Neuronal stem cell (in vitro differentiated cells): ENCODE measurements at regions not wholly inside any gene's neighbourhood (a gene's known extent, or its start where the extent isn't known, plus 50 kb on each side); places are given as distances from the start of the nearest gene placed in this dataset.

Experiments
- DNase-seq: peaks from one replicate; pipeline ENCODE4 v3.0.0-alpha.2; 2013; ENCODE audit warnings: low spot score
- H2AFZ ChIP-seq: one replicate; pipeline ENCODE4 v1.6.1; 2013; ENCODE audit warnings: mild to moderate bottlenecking, low read length, inconsistent platforms
- H2AK5ac ChIP-seq: 2 replicates; pipeline ENCODE4 v1.6.1; 2013; ENCODE audit warnings: low read depth, mild to moderate bottlenecking, inconsistent platforms, low read length, moderate library complexity, mixed read lengths
- H2BK120ac ChIP-seq: 2 replicates; pipeline ENCODE4 v1.6.1; 2013; ENCODE audit warnings: low read depth, mild to moderate bottlenecking, inconsistent platforms, low read length, moderate library complexity, mixed read lengths
- H2BK12ac ChIP-seq: one replicate; pipeline ENCODE4 v1.6.1; 2013; ENCODE audit warnings: low read length, inconsistent platforms
- H2BK15ac ChIP-seq: 2 replicates; pipeline ENCODE4 v1.6.1; 2013; ENCODE audit warnings: mild to moderate bottlenecking, low read length, inconsistent platforms, mixed read lengths
- H2BK5ac ChIP-seq: one replicate; pipeline ENCODE4 v1.6.1; 2013; ENCODE audit warnings: inconsistent platforms, mild to moderate bottlenecking, low read length, moderate library complexity
- H3K14ac ChIP-seq: one replicate; pipeline ENCODE4 v1.6.1; 2013; ENCODE audit warnings: low read length, inconsistent platforms
- H3K18ac ChIP-seq: 2 replicates; pipeline ENCODE4 v1.6.1; 2013; ENCODE audit warnings: low read length, inconsistent platforms
- H3K23ac ChIP-seq: 2 replicates; pipeline ENCODE4 v1.6.1; 2013; ENCODE audit warnings: low read depth, mild to moderate bottlenecking, mixed read lengths, low read length, inconsistent platforms; ENCODE audit not compliant: poor library complexity
- H3K27ac ChIP-seq: replicated peaks from 3 replicates; pipeline ENCODE4 v1.5.1; 2013; ENCODE audit warnings: low read length, inconsistent platforms
- H3K27me3 ChIP-seq, 3 experiments: 2 replicates each; pipeline ENCODE4 v1.6.1; 2013; ENCODE audit warnings: low read length in 3 of 3, mild to moderate bottlenecking in 2 of 3, inconsistent platforms in 1 of 3, low read depth in 1 of 3, mixed read lengths in 1 of 3, moderate library complexity in 1 of 3; ENCODE audit not compliant: control insufficient read depth in 3 of 3, insufficient read depth in 3 of 3
- H3K36me3 ChIP-seq, 2 donors: replicated peaks in 1 of 2; 2 replicates each; pipeline ENCODE4 v1.6.1; 2013; ENCODE audit warnings: low read length in 2 of 2; ENCODE audit not compliant: control insufficient read depth in 2 of 2, insufficient read depth in 2 of 2
- H3K4ac ChIP-seq: 2 replicates; pipeline ENCODE4 v1.6.1; 2013; ENCODE audit warnings: inconsistent platforms, mild to moderate bottlenecking, low read length, moderate library complexity
- H3K4me1 ChIP-seq, 2 donors: 1 replicate in 1 of 2; 2 replicates in 1 of 2; pipeline ENCODE4 v1.6.1; 2013; ENCODE audit warnings: low read length in 2 of 2, low read depth in 1 of 2; ENCODE audit not compliant: control insufficient read depth in 2 of 2, insufficient read depth in 1 of 2
- H3K4me2 ChIP-seq: one replicate; pipeline ENCODE4 v1.6.1; 2013; ENCODE audit warnings: mild to moderate bottlenecking, low read length, inconsistent platforms; ENCODE audit not compliant: insufficient read depth, poor library complexity, severe bottlenecking
- H3K4me3 ChIP-seq, 2 donors: 2 replicates each; pipeline ENCODE4 v1.5.1; 2013; ENCODE audit warnings: low read length in 2 of 2, mild to moderate bottlenecking in 2 of 2, inconsistent platforms in 1 of 2, moderate library complexity in 1 of 2
- H3K79me1 ChIP-seq: one replicate; pipeline ENCODE4 v1.6.1; 2013; ENCODE audit warnings: low read depth, mild to moderate bottlenecking, inconsistent platforms, low read length, moderate library complexity
- H3K9ac ChIP-seq: one replicate; pipeline ENCODE4 v1.6.1; 2013; ENCODE audit warnings: mild to moderate bottlenecking, low read depth, low read length, inconsistent platforms; ENCODE audit not compliant: poor library complexity
- H3K9me3 ChIP-seq, 2 donors: replicated peaks in 1 of 2; 2 replicates each; pipeline versions ENCODE3 to v1.6.1; 2013; ENCODE audit warnings: low read length in 2 of 2, mild to moderate bottlenecking in 2 of 2, inconsistent platforms in 1 of 2, low read depth in 1 of 2, mixed read lengths in 1 of 2, moderate library complexity in 1 of 2; ENCODE audit not compliant: control insufficient read depth in 2 of 2, insufficient read depth in 1 of 2
- H4K8ac ChIP-seq: one replicate; pipeline ENCODE4 v1.6.1; 2013; ENCODE audit warnings: low read depth, mild to moderate bottlenecking, inconsistent platforms, low read length, moderate library complexity
- H4K91ac ChIP-seq: one replicate; pipeline ENCODE4 v1.6.1; 2013; ENCODE audit warnings: low read length, low read depth, mild to moderate bottlenecking, inconsistent platforms; ENCODE audit not compliant: poor library complexity
- WGBS, 2 donors: extraction: QIAGEN DNeasy Blood & Tissue Kit; methylation state at CpG; one replicate each; pipeline ENCODE4 v1.1.7; 2013; ENCODE audit warnings: missing lambda C conversion rate in 2 of 2, mixed read lengths in 1 of 2; ENCODE audit not compliant: insufficient read length in 2 of 2, insufficient replicate concordance in 1 of 2; ENCODE audit errors: extremely low coverage in 2 of 2; 5-methylcytosine and 5-hydroxymethylcytosine counted together

- Histone ChIP-seq H3K4me3 (no peak overlapping the region), H3K4me1 (peaks cover 0 to 8% of the 10 kb centered on the region in 2 donors), H2AK5ac (peak overlapping the region; percentile 29), H3K36me3 (no peaks in the 10 kb centered on the region), H4K8ac (peak overlapping the region; percentile 19), H3K9me3 (no peaks in the 10 kb centered on the region), H3K23ac (no peak overlapping the region), H2AFZ (peak overlapping the region; percentile 92), H2BK5ac (no peak overlapping the region), H2BK120ac (no peak overlapping the region), H3K4me2 (no peak overlapping the region), H3K9ac (no peak overlapping the region), H4K91ac (no peak overlapping the region), H3K14ac (no peak overlapping the region), H3K4ac (no peak overlapping the region), H2BK12ac (no peak overlapping the region), H2BK15ac (peak overlapping the region; percentile 11), H3K27ac (no peak overlapping the region), H3K27me3 (peaks cover 0 to 31% (median 5%) of the 10 kb centered on the region in 3 experiments), H3K18ac (peak overlapping the region; percentile 50), H3K79me1 (no peaks in the 10 kb centered on the region)
- DNase-seq = no peak
- no CpG with 5 or more reads among the region's 11 CpGs for WGBS, 2 donors
Measured at GRCh38 chr1:209207126-209207700, 376.3 kb upstream of the CAMK1G start.

DNA sequence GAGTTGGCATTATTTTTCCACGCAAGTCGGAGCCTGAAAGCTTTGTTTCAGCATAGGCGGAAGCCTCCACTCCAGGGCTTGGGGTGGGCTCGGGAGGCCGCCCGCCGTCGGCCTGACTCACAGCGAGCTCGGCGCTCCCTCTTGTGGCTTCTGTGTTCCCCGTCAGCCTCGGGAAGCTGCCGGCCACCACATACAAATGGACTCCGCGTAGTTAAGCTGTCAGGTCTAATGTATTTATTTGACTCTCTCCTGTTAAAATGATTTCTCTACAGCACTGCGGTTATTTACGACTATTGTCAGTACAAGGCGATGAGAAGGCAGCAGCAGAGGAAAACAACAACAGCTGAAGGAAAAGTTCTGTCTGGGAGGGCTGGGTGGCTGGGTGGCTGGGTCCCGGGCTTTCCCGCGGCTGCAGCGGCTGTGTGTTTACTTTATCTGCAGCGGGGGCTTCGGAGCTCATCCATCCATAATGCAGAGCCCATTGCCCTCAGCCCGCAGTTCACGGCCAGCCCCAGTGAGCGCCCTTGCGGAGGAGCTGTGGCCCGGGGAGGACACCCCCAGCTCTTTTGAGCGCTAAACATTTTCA lies 375.7 kb upstream of the CAMK1G start:
- H3K9ac ChIP-seq = no peak overlapping the region
- H3K27me3 ChIP-seq = peaks cover 0 to 31% (median 5%) of the 10 kb centered on the region in 3 experiments
- H4K91ac ChIP-seq = no peak overlapping the region
- no peak overlapping the region for H2BK15ac ChIP-seq
- H2BK5ac ChIP-seq = no peak overlapping the region
- peaks cover 0 to 8% of the 10 kb centered on the region in 2 donors for H3K4me1 ChIP-seq
- peak overlapping the region; percentile 92 for H2AFZ ChIP-seq
- peak overlapping the region; percentile 66 for H3K4me2 ChIP-seq
- no peaks in the 10 kb centered on the region for H3K9me3 ChIP-seq
- no peaks in the 10 kb centered on the region for H3K79me1 ChIP-seq
- WGBS, 2 donors = no CpG with 5 or more reads among the region's 31 CpGs
- H3K23ac ChIP-seq = no peak overlapping the region
- H3K27ac ChIP-seq = no peak overlapping the region
- peak overlapping the region; percentile 29 for H2AK5ac ChIP-seq
- no peak overlapping the region for H2BK12ac ChIP-seq
- H3K36me3 ChIP-seq = no peaks in the 10 kb centered on the region
- no peak overlapping the region for H3K14ac ChIP-seq
- H3K18ac ChIP-seq = peak overlapping the region; percentile 50
- H3K4me3 ChIP-seq = peak overlapping the region in 1 of 2 donors; percentile 65
- H3K4ac ChIP-seq = no peak overlapping the region
- DNase-seq = peak; percentile 69
- H2BK120ac ChIP-seq = no peak overlapping the region
- no peak overlapping the region for H4K8ac ChIP-seq

GRCh38 chr1:209208648-209209047 lies 374.9 kb upstream of the CAMK1G start:
- H3K27ac ChIP-seq = no peak overlapping the region
- H2BK12ac ChIP-seq = no peak overlapping the region
- DNase-seq = no peak
- H2AFZ ChIP-seq = no peak overlapping the region
- H4K8ac ChIP-seq = no peak overlapping the region
- no peak overlapping the region for H2BK5ac ChIP-seq
- no peaks in the 10 kb centered on the region for H3K79me1 ChIP-seq
- no peak overlapping the region for H3K9ac ChIP-seq
- no peak overlapping the region for H3K4me2 ChIP-seq
- H3K4ac ChIP-seq = no peak overlapping the region
- no peak overlapping the region for H3K14ac ChIP-seq
- no peak overlapping the region for H4K91ac ChIP-seq
- no peak overlapping the region for H2BK15ac ChIP-seq
- no CpG with 5 or more reads among the region's 1 CpG for WGBS, 2 donors
- no peak overlapping the region for H3K4me3 ChIP-seq
- peaks cover 0 to 8% of the 10 kb centered on the region in 2 donors for H3K4me1 ChIP-seq
- H3K9me3 ChIP-seq = no peaks in the 10 kb centered on the region
- no peaks in the 10 kb centered on the region for H3K36me3 ChIP-seq
- H3K18ac ChIP-seq = no peak overlapping the region
- no peak overlapping the region for H2BK120ac ChIP-seq
- H3K23ac ChIP-seq = no peak overlapping the region
- H2AK5ac ChIP-seq = no peak overlapping the region
- H3K27me3 ChIP-seq = peaks cover 0 to 31% (median 5%) of the 10 kb centered on the region in 3 experiments

DNA sequence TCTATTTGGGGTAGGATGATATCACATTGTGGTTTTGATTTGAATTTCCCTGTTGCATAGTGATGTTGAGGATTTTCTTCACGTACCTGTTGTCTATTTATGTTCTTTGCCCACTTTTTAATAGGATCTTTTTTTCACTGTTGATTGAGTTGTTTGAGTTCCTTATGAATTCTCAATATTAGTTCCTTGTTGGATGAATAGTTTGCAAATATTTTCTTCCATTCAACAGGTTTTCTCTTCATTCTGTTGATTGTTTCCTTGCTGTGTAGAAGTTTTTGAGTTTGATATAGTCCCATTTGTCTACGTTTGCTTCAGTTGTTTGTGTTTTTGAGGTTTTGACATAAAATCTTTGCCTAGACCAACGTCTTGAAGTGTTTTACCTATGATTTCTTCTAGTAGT lies 369.5 kb upstream of the CAMK1G start:
- Histone ChIP-seq H2AFZ (no peak overlapping the region), H3K9me3 (peaks cover 0 to 4% of the 10 kb centered on the region in 2 donors)
- DNase-seq = no peak

More for the DNA sequence above, 369.5 kb upstream of the CAMK1G start:
- Histone ChIP-seq H3K4me2 (no peak overlapping the region), H3K14ac (no peak overlapping the region), H4K8ac (no peak overlapping the region), H3K27ac (no peak overlapping the region), H2BK5ac (no peak overlapping the region), H3K4ac (no peak overlapping the region), H3K4me1 (no peaks in the 10 kb centered on the region), H2BK120ac (no peak overlapping the region), H3K27me3 (peaks cover 0 to 8% (median 0%) of the 10 kb centered on the region in 3 experiments), H4K91ac (no peak overlapping the region), H3K23ac (no peak overlapping the region), H3K9ac (no peak overlapping the region), H2BK12ac (no peak overlapping the region), H3K36me3 (no peaks in the 10 kb centered on the region), H3K79me1 (no peaks in the 10 kb centered on the region), H2BK15ac (no peak overlapping the region), H3K4me3 (no peak overlapping the region), H2AK5ac (no peak overlapping the region), H3K18ac (no peak overlapping the region)
- no CpG with 5 or more reads among the region's 3 CpGs for WGBS, 2 donors
